NCI-H524 treated with DMSO at 0.1 percent for 48 hours (cell line): ENCODE measurements at regions not wholly inside any gene's neighbourhood (a gene's known extent, or its start where the extent isn't known, plus 50 kb on each side); places are given as distances from the start of the nearest gene placed in this dataset.

ENCODE experiments used
- DNase-seq: peaks from one replicate; lab custom pipeline; 2025; lab: John Stamatoyannopoulos, UW

DNA sequence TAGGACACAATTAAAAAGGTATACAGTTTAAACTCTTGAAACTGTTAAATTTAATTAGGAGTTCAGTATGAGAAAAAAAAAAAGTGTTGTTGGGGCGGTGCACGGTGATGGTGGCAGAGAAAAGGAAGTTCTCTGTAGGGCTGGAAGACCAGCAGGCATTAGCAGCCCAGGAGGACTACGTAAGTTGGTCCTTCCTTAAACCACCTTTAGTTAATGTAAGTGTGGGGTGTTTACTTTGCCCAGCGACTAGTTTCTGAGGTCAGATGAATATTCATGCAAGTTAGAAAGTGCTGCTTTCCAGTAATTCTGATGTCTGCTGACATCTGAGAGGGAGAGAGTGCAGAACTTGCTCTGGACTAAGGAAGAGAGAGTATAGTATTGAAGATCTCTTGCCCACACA is 54.9 kb downstream of the NKX2-1 start:
- DNase-seq = no peak

DNA sequence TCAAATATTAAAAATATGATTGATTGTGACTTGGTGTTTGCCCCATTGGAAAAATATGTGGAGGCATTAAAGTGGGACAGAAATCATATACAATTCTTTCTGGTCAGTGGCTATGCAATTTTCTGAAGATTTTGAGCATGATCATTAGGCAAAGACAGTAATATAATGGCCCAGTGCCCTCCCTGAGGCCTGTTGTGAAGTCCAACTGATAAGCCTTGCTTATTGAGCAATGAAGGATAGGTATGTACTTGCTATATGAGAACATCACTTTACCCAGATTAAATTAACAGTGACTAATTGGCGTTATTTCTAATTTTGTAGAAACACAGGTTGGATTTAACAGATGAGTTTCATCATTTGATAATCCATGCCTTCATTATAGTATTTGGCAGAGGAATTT is 57.1 kb downstream of the NKX2-1 start:
- no peak for DNase-seq

DNA sequence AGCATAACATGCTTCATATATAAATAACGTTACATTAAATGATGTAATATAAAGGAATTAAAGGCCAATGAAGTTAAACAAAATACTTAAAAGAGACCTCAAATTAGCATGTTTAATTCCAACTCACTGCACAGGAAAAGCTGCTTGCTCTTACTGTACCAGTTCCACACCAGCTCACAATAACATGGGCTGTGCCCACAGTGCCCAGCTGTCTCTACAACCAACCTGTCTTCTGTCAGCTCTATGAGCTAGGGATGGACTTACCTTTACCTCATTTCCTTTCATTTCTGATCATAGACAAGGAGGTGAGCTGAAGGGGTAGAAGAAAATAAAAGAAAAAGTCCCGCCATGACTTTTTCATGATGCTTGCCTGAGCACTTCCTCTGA is 64.8 kb downstream of the NKX2-1 start:
- no peak for DNase-seq

DNA sequence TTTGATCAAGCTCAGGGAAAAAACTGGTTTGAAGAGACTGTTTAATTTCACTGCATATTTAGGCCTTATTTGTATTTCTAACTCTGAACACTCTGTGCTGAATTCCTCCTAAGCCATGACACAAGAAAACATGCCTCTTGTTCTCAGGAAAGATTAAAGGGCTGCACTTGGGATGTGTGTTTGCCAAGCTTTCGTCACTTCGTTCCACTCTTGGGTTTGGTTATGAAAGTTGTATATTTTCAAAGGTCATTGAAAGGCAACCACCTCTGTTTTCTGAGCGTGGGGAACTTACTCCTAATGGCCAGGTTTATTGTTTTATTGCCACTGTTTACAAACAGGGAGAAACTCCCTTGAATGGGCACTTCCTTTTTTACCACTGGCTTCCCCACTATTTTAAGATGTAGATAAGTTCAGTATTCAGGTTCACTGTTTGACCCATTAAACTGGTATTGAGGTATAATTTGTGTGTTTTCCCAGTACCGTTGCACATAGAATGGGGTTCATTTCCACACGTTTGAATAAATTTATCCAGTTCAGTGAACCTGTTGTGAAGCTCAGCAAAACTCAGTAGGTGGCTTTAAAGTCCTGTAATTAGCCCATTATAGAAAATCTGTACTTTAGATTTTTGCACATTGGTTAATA is 65.3 kb downstream of the NKX2-1 start:
- no peak for DNase-seq

DNA sequence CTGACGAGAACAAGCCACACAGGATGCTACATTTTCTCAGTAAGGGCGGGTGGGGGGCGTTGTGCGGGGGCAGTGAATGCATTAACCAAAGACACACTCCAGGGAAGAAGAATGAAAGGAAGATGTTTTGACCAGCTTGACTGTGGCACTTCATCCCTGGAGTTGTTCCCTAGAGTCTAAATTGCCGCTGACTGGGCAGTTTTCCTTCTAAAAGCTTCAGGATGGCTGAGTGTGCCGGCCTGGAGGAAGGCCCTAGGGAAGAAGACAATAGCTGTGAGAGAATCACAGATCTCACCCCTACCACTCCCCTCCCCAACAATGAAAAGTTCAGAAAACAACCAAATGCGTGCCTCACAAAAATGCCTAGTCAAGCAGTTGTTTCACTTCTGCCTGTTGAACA is 67.2 kb downstream of the NKX2-1 start:
- DNase-seq = no peak

DNA sequence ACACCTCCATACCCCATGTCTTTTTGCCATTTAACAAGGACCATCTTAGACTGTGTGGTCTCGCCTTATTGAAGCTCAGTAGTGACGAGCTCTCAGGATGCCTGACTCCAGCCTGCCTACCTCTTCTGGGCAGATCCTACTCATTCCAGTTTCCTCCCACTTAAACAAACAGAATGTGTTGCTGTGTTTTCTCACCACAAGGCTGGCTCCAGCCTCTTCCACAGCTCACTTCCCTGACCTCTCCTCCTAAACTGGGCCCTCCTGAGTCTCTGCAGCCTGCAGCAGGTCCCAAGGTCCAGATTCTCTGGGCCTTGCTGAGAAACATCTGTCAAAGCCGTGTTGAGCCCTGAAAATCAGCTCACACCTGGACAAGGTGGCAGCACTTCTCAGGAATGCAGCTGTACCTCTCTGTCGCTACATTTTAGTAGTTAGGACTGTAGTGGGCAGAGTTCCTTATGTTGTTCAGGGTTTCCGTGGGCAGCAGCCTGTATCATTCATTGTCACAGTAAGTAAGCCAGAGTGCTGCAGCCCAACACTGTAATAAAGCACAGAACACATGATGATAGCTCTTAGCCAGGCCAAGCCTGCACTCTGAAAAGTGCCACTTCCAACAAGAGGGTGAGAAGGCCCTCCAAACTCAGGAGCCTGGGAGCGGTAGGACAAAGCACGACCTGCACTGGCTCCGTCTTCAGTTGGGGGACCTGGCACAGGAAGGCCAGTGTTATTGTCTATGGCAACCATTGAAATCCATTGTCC is 68.5 kb downstream of the NKX2-1 start:
- DNase-seq = no peak

DNA sequence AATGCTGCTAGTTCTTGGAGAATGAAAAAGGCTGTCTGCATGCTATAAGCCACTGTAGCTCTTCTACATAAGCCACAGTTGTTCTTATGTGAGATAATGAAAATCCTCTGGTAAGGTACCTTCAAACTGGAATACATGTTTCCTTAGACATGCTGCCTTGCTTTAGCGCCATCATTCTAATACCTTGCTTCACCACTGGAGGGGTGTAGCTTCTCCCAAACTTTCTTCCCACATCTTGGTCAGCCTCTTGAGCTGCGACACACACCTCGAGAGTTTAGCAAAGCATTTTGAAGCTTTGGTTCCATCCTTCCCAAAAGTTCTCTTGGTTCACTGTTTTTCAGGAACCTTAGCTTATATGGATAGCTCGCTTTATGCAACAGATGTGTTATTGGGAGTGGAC is 69.5 kb downstream of the NKX2-1 start:
- no peak for DNase-seq

DNA sequence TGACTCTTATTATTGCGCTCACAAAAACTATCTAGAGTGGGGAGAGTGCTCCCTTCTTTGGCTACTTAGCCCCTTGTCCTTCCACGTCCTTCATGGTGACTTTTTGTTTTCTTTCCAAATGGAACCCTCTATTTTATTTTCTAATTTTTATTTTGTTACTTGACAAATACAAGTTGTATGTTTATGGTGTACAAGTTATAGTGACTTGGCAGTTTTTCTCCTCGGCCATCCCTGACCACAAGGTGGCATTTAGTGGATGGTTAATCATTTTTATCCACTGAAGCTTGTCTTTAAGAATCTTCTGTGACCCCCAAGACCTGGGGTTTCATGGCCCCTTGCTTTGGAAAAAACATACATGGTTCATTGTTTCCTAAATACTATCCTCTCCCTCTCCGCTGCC is 70.1 kb downstream of the NKX2-1 start:
- DNase-seq = no peak

DNA sequence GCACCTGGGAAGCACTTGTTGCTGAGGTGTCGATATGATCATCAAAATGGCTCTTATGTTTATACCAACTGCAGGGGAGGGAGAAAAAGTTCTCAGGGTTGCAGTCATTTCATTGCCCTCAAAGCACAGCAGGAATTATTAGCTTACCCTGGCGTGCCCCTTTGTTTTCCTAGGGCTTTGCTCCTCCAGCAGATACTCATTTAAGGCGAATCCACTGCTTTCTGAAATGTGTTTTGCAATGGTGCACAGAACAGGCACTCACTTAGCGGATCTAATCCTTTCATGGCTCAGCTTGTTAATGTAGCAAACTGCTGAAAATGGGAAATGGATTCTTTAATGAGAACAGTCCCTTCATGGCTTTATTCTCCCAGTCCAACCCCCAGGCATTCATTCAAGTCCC is 76.7 kb downstream of the NKX2-1 start:
- no peak for DNase-seq

DNA sequence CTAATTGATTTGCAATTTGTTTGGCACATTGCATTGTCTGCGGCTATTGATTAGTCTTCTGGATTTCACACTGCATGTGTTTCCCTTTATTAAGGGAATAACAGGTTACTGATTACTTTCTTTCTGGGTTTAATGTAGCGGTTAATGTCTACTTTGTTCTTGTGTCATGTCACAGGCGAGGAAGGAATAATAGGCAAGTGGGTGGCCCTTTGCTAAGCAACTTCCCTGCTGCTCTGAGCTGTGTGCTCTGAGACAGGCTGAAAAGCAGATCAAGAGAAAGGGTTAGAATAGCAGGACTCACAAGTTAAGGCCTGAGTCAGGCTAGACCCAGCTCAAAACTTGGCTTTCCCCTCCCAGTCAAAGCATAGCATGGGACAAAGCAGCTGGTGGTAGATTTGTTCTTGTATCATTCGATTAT is 77.2 kb downstream of the NKX2-1 start:
- DNase-seq = no peak

DNA sequence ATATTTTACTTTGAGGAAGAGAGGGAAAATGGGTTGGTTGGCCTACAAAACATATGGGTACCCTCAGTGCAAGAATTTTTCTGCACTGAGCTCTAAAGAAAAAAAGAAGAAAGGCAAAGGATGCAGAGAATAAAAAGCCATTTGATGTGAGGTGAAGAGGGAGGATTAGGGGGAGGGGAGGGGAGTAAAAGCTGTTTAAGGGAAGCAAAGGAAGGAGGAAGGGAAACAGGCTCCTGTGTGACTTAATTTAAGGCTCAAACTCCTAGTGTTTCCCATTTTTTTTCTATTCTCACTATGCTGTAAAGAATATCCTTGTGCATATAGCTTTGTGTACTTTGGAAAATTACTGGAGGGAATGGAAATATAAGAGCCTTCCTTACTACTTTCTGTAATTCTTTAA is 78.7 kb downstream of the NKX2-1 start:
- DNase-seq = no peak

DNA sequence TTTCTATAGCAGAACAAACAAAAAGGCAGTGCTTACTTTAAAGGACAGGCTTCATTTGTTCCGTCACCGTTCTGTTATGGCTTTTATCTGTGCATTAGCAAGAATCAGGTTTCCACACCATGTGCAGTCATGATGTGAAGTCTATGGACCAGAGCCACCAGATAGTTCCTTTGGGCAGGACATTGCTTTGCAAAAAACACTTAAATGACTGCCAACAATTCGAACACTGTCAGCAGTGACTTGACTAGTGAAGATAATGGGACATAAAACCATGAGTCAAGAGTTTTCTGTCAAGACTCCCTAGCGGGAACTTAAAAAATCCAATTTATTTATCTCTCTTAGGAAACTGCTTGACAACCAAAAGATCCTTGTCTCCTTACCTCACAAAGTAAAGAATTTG is 80.3 kb downstream of the NKX2-1 start:
- DNase-seq = no peak

DNA sequence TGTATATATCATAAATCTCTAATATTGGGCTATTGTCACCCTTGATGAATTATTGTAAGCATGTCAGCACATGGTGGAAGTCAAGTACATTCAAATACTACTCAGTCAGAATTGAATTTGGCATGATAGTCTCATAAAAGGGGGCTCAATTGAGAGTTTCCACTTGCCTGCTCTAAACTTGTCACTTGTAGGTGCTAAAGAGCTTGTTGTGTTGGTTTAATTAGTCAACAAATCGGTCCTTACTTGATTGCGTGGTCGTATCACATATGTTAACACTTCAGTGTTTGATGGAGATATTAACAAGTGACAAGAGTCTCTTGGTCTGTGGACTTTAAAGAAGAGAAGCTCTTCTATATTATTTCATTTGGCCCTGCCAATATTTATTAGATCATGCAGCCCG is 81.1 kb downstream of the NKX2-1 start:
- DNase-seq = no peak

DNA sequence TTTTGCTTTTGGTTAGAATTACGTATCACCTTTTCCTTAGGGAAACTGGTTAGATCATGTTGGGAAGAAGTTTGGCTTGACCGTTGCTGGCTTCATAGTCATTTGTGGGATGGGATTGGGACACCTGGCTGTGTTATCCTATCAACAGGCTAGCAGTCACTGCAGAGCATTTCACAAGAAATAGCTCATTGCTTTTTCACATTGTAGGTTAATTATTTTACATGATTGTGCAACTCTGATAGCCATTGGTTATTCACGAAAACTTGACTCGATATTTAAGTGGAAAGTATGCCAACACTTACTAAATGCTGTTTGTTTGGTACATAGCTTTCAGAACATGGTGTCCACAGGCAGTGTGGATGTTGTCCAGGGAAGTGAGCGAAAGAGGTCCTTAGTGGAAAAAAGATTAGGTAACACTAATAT is 89.4 kb downstream of the NKX2-1 start:
- no peak for DNase-seq

DNA sequence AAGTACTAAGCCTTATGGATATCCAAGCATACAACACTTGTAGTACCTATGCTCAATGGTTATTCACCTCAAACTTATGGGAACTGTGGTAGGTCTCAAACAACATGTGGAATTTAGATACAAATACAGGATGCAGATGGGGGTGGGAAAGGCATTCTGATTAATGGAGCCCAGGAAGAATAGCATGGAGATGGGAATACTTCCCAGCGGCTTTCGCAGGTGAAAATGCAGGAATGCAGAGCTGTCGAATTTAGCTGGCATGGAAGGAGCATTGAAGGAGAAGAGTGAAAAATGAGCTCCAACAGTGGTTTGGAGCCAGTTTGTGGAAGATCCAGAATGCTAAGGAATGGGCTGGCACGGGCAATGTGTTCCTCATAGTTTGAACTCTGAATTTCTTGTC is 89.9 kb downstream of the NKX2-1 start:
- no peak for DNase-seq

DNA sequence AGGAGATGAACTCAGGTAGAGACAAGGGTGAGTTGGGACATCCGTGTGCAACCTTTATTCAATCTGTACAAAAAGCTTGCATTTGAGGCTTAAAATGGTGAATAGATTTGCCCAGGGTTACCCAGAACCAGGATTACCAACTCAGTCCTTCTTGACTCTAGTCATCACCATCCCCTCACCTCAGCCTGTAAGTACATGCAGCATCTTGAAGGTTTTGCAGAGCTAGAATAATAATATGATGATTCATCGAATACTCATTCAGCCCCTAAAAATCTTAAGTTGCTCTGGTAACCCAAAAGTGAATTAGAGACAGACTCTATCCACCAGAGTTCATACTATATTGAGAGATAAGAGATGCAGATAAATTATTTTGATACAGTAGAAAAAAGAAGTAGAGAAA is 90.3 kb downstream of the NKX2-1 start:
- DNase-seq = no peak

DNA sequence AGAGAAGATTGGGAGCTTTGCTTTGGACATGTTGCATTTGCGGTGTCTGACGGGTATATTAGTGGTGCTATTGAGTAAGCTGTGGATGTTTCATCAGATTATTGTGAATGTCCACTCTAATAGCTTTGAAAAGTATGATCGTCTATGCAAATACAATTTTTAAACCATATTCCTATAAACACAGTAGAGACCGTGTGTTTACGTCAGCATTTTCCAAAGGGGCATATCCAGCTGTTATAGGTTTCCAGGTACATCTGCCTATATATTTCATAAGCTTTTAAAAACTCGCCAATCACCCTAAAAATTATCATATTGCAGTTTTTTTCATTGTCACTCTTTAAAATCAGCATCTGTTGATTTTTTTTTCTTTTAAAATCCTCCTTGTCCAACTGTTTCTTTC is 91.7 kb downstream of the NKX2-1 start:
- no peak for DNase-seq

DNA sequence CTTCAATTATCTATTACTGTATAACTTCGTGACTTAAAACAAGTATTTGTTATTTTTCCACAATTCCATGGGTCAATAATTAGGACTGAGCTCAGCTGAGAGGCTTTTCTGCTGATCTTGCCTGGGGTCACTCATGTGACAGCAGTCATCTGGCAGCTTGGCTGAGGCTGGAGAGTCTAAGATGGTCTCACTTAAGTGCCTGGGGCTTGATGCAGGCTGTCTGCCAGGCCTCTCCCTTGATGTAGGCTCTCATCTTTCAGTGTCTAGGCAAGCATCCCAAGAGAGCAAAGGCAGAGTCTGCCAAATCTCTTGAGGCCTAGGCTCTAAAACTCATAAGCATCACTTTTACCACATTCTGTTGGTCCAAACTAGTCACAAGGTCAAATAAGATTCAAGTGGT is 93.2 kb downstream of the NKX2-1 start:
- DNase-seq = peak; percentile 67

DNA sequence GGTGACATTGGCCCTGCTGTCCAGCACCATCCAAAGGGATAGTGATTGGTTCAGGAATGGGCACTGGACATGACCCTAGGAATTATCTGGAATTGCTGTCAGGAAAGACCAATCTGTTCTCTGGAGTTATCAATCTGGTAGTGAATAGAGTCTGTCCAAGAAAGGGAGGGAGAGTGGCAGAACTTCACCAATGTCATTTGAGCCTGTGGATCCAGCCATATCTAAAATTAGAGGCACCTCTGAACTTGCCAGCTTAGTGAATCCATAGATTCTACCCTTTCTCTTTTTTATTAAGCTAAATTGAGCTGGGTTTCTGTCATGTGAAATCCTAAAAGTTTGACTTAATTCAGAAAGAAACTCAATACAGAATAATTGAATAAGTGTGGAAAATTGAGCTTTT is 93.9 kb downstream of the NKX2-1 start:
- DNase-seq = no peak

DNA sequence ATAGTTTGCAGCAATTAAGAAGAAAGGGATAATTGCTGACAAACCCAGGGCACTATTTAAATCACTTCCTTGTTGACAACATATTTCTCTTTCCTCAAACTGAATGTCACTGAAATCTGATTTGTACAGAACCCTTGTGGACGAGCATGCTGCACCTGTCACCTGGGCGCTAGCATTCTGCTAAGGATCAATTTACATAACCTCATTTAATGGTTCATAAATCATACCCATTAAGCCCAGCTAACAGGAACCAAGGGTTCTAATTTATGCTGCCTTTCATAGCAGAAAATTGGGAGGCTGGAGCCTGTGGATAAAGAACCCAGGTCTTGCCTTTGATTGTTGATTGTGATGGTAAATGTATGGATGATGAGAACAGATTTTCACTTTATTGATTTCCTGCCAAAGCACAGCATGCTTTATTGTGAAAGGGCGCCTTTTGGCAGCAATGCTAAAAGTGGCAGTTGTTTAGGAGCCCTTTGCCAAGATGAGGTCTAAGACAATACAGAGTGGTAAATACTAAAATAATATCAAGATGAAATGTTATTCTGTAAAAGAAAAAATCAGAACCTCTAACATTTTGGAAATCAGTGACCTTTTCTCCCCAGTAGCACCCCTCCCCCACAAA is 95.4 kb downstream of the NKX2-1 start:
- DNase-seq = peak; percentile 23

DNA sequence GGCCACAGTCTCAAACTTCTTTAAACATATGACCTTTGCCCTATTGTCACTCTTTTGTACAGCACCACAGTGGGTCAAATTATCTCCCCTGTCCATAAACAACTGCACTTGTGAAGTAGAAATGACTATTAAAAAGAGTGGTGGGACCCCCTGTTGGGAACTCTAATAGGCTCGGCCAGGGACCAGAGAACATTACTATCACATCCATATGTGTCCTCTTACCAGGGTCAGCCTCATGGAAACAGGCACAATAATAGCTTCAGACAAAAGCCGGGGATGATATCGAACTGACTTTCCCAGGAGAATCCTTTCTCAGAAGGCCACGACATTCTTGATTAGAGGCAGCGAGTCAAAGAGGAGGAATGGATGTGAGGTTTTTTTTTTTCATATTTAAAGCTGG is 96.6 kb downstream of the NKX2-1 start:
- DNase-seq = no peak

DNA sequence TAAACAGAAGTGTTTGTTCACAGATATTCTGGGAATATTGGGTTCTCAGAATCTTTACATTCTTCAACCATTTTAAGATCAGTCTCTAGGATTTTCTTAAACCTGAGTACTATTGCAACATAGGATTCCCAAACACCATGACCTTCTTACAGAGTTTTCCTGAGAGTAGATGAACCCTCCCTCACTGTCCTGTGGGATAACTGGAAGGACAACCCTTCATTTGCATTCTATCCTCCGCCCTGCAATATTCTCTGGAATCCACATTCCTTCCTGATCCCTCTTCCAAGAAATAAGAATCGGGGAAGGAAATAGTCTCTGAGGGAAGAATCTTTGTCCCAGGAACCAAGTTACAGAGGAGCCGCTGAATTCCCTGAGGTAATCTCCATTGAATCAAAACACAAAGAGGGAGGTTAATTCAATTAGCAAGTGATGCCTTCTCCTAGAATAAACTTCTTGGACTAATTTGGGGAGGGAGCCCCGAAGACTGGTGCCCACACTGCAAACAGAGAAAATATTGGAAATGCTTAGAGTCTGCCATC is 99.8 kb upstream of the MBIP start:
- DNase-seq = no peak

DNA sequence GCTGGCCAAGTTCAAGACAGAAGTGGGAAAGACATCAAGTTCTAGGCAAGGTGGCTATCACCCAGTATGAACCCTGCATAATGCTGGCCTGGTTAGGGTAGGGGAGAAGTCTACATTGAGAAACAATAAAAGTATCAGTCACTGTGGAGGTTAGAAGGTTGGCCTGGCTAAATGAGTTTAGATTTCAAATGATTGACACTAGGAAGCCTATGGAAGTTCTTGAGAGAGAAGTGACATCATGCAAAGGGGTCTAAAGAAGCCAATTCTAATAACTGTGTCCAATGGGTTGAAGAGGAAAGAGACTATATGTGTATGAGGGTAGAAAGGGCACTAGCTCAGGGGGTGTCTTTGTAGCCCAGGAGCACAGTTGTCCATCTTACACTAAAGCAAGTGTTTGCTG is 98.5 kb upstream of the MBIP start:
- no peak for DNase-seq
